Ascending aorta (tissue), 2 donors: ENCODE measurements at regions not wholly inside any gene's neighbourhood (a gene's known extent, or its start where the extent isn't known, plus 50 kb on each side); places are given as distances from the start of the nearest gene placed in this dataset.

Experiments
- DNase-seq, 2 donors: peaks; one replicate each; pipeline ENCODE4 v3.0.0-alpha.2; 2019; ENCODE audit warnings: low spot score in 2 of 2
- H3K27ac ChIP-seq, 2 donors: fragments of 200-600 bp; sonication (generic); one replicate each; pipeline ENCODE4 v1.5.1; 2016 to 2017; ENCODE audit warnings: mild to moderate bottlenecking in 1 of 2
- H3K27me3 ChIP-seq: fragments of 200-600 bp; sonication (generic); one replicate; pipeline ENCODE4 v1.5.1; 2017
- H3K36me3 ChIP-seq, 2 donors: fragments of 200-600 bp; sonication (generic); one replicate each; pipeline ENCODE4 v1.5.1; 2016
- H3K4me1 ChIP-seq, 2 donors: fragments of 200-600 bp; sonication (generic); one replicate each; pipeline ENCODE4 v1.5.1; 2016 to 2017; ENCODE audit warnings: mild to moderate bottlenecking in 1 of 2
- H3K4me3 ChIP-seq, 2 donors: fragments of 200-600 bp; sonication (generic); one replicate each; pipeline ENCODE4 v1.5.1; 2016 to 2017; ENCODE audit warnings: mild to moderate bottlenecking in 1 of 2
- H3K9me3 ChIP-seq, 2 donors: fragments of 200-600 bp; sonication (generic); one replicate each; pipeline ENCODE4 v1.5.1; 2016
- CTCF ChIP-seq, 3 experiments: fragments of 200-600 bp in 2 of 3; fragments of 450-650 bp in 1 of 3; sonication (generic) in 2 of 3; IDR thresholded peaks; one replicate each; pipeline ENCODE4 v1.5.1; 2016 to 2019; ENCODE audit warnings: antibody characterized with exemption in 3 of 3, mild to moderate bottlenecking in 1 of 3, moderate library complexity in 1 of 3
- intact Hi-C: fragments of 100-400 bp; cut with DNase I; formaldehyde crosslinking; loops from one replicate; pipeline ENCODE4 v1.15.1; 2023

- no peaks in the 10 kb centered on the region for H3K36me3 ChIP-seq
- H3K9me3 ChIP-seq = no peaks in the 10 kb centered on the region
- no peak overlapping the region for H3K4me3 ChIP-seq
These were observed 115.4 kb downstream of the AXIN2 start for GRCh38 chr17:65446043-65446442.

GRCh38 chr17:65444049-65444448 is 117.4 kb downstream of the AXIN2 start:
- no peaks in the 10 kb centered on the region for H3K9me3 ChIP-seq
- H3K36me3 ChIP-seq = no peaks in the 10 kb centered on the region
- no peak overlapping the region for H3K27ac ChIP-seq
- no peaks in the 10 kb centered on the region for H3K4me1 ChIP-seq
- H3K4me3 ChIP-seq = no peak overlapping the region
- no peak for DNase-seq
- no peak for TF ChIP-seq CTCF (IDR thresholded peaks at IDR 0.05)
- intact Hi-C loops = no loop called here
- H3K27me3 ChIP-seq = no peaks in the 10 kb centered on the region

More at GRCh38 chr17:65446043-65446442, 115.4 kb downstream of the AXIN2 start:
- H3K27ac ChIP-seq = no peak overlapping the region
- TF ChIP-seq CTCF (IDR thresholded peaks at IDR 0.05) = no peak
- intact Hi-C loops = no loop called here
- no peaks in the 10 kb centered on the region for H3K27me3 ChIP-seq
- H3K4me1 ChIP-seq = no peaks in the 10 kb centered on the region
- no peak for DNase-seq

- Histone ChIP-seq H3K27me3 (no peaks in the 10 kb centered on the region), H3K36me3 (no peaks in the 10 kb centered on the region), H3K4me3 (no peak overlapping the region), H3K4me1 (no peaks in the 10 kb centered on the region), H3K9me3 (no peaks in the 10 kb centered on the region), H3K27ac (no peak overlapping the region)
- no peak for DNase-seq
- intact Hi-C loops = no loop called here
- TF ChIP-seq CTCF (IDR thresholded peaks at IDR 0.05) = no peak
These were observed 118.8 kb downstream of the AXIN2 start for GRCh38 chr17:65442691-65443090.

GRCh38 chr17:65442250-65442649 is 119.2 kb downstream of the AXIN2 start:
- no peaks in the 10 kb centered on the region for H3K36me3 ChIP-seq
- no peaks in the 10 kb centered on the region for H3K4me1 ChIP-seq
- no peaks in the 10 kb centered on the region for H3K9me3 ChIP-seq
- H3K4me3 ChIP-seq = no peak overlapping the region
- intact Hi-C loops = no loop called here
- no peak overlapping the region for H3K27ac ChIP-seq
- no peak for TF ChIP-seq CTCF (IDR thresholded peaks at IDR 0.05)
- no peaks in the 10 kb centered on the region for H3K27me3 ChIP-seq
- no peak for DNase-seq

- H3K36me3 ChIP-seq = no peaks in the 10 kb centered on the region
- H3K27me3 ChIP-seq = no peaks in the 10 kb centered on the region
- no peak overlapping the region for H3K4me3 ChIP-seq
- TF ChIP-seq CTCF (IDR thresholded peaks at IDR 0.05) = no peak
- DNase-seq = no peak
- intact Hi-C loops = no loop called here
- H3K4me1 ChIP-seq = no peaks in the 10 kb centered on the region
- H3K9me3 ChIP-seq = no peaks in the 10 kb centered on the region
- H3K27ac ChIP-seq = no peak overlapping the region
These were observed 120.3 kb downstream of the AXIN2 start for GRCh38 chr17:65441053-65441605.
